CD4-positive, alpha-beta memory T cell (primary cell): ENCODE measurements at regions not wholly inside any gene's neighbourhood (a gene's known extent, or its start where the extent isn't known, plus 50 kb on each side); places are given as distances from the start of the nearest gene placed in this dataset.

Source experiments
- CTCF ChIA-PET: fragments of 350-600 bp; sonication (Branson Sonifier 250); formaldehyde crosslinking; loops from one replicate; lab custom pipeline; 2021; ENCODE audit warnings: inconsistent platforms; ENCODE audit not compliant: partially characterized antibody; lab: Charles Lee
- POLR2A ChIA-PET: fragments of 350-600 bp; sonication (Branson Sonifier 250); formaldehyde crosslinking; loops from one replicate; lab custom pipeline; 2021; ENCODE audit not compliant: partially characterized antibody; lab: Charles Lee
- DNase-seq, 5 donors: peaks; one replicate each; pipeline versions ENCODE4 v3.0.0 to v3.0.0-alpha.2; 2020 to 2022; ENCODE audit warnings: mixed read lengths in 1 of 5
- H3K27ac ChIP-seq: one replicate; pipeline ENCODE4 v1.7.0; 2013; ENCODE audit warnings: low read depth, low read length
- H3K27me3 ChIP-seq: 2 replicates; pipeline ENCODE4 v1.7.0; 2013; ENCODE audit warnings: mild to moderate bottlenecking, low read length, moderate library complexity; ENCODE audit not compliant: insufficient read depth
- H3K36me3 ChIP-seq: 2 replicates; pipeline ENCODE4 v1.7.0; 2013; ENCODE audit warnings: mild to moderate bottlenecking, low read length, moderate library complexity; ENCODE audit not compliant: insufficient read depth
- H3K4me1 ChIP-seq: 2 replicates; pipeline ENCODE4 v1.7.0; 2013; ENCODE audit warnings: mild to moderate bottlenecking, low read length, moderate library complexity; ENCODE audit not compliant: insufficient read depth
- H3K4me3 ChIP-seq, 2 donors: one replicate each; pipeline ENCODE4 v1.7.0; 2013; ENCODE audit warnings: low read length in 2 of 2, mild to moderate bottlenecking in 1 of 2
- H3K9me3 ChIP-seq, 2 donors: one replicate each; pipeline ENCODE4 v1.7.0; 2013; ENCODE audit warnings: low read length in 2 of 2, control low read depth in 1 of 2; ENCODE audit not compliant: control insufficient read depth in 1 of 2
- H3K27ac Mint-ChIP-seq, 7 donors: one replicate each; pipeline ENCODE4 v1.8.0; 2020 to 2021; ENCODE audit warnings: mixed read lengths in 7 of 7, mild to moderate bottlenecking in 6 of 7, inconsistent platforms in 3 of 7, moderate library complexity in 3 of 7
- H3K27me3 Mint-ChIP-seq, 2 donors: one replicate each; pipeline ENCODE4 v1.8.0; 2020 to 2021; ENCODE audit warnings: mixed read lengths in 2 of 2
- H3K36me3 Mint-ChIP-seq, 2 donors: one replicate each; pipeline ENCODE4 v1.8.0; 2020 to 2021; ENCODE audit warnings: mixed read lengths in 2 of 2, inconsistent platforms in 1 of 2, mild to moderate bottlenecking in 1 of 2
- H3K4me1 Mint-ChIP-seq, 4 donors: one replicate each; pipeline ENCODE4 v1.8.0; 2020 to 2021; ENCODE audit warnings: mixed read lengths in 4 of 4, mild to moderate bottlenecking in 1 of 4
- H3K4me3 Mint-ChIP-seq, 8 donors: one replicate each; pipeline ENCODE4 v1.8.0; 2020 to 2021; ENCODE audit warnings: mixed read lengths in 8 of 8, mild to moderate bottlenecking in 7 of 8, moderate library complexity in 6 of 8, inconsistent platforms in 3 of 8
- H3K9me3 Mint-ChIP-seq, 8 donors: one replicate each; pipeline ENCODE4 v1.8.0; 2020 to 2021; ENCODE audit warnings: mixed read lengths in 8 of 8, mild to moderate bottlenecking in 5 of 8, inconsistent platforms in 3 of 8, moderate library complexity in 1 of 8
- intact Hi-C: fragments of 100-400 bp; cut with micrococcal nuclease; formaldehyde crosslinking; loops from one replicate; pipeline ENCODE4 v1.15.1; 2023

GRCh38 chr14:97024300-97024699 is 227.1 kb downstream of the VRK1 start:
- no peak overlapping the region for H3K27ac ChIP-seq
- Mint-ChIP-seq H3K4me1 (peaks cover 7 to 12% (median 11%) of the 10 kb centered on the region in 4 donors), H3K27ac (no peak overlapping the region), H3K36me3 (no peaks in the 10 kb centered on the region), H3K27me3 (peaks cover 6 to 13% of the 10 kb centered on the region in 2 donors), H3K9me3 (no peaks in the 10 kb centered on the region), H3K4me3 (no peak overlapping the region)
- DNase-seq, result no peak
- H3K4me3 ChIP-seq, result no peak overlapping the region
- CTCF ChIA-PET, result no interaction called here
- H3K27me3 ChIP-seq, result no peaks in the 10 kb centered on the region
- POLR2A ChIA-PET, result no interaction called here
- intact Hi-C loops, result no loop called here
- H3K36me3 ChIP-seq, result no peaks in the 10 kb centered on the region
- peaks cover 12% of the 10 kb centered on the region for H3K4me1 ChIP-seq
- H3K9me3 ChIP-seq, result no peaks in the 10 kb centered on the region

GRCh38 chr14:97025722-97026121 is 228.5 kb downstream of the VRK1 start:
- no peaks in the 10 kb centered on the region for H3K9me3 ChIP-seq

GRCh38 chr14:97027256-97027999 is 230.2 kb downstream of the VRK1 start:
- no peaks in the 10 kb centered on the region for H3K4me1 ChIP-seq
- peaks cover 3 to 4% (median 4%) of the 10 kb centered on the region in 4 donors for H3K4me1 Mint-ChIP-seq
- peaks cover 0 to 11% (median 4%) of the 10 kb centered on the region in 8 donors for H3K9me3 Mint-ChIP-seq
- H3K27ac ChIP-seq, result no peak overlapping the region
- no peak overlapping the region for H3K4me3 Mint-ChIP-seq
- H3K4me3 ChIP-seq, result no peak overlapping the region
- ChIA-PET POLR2A (no interaction called here), CTCF (interaction anchor here (1.4 kb wide), 1 partner anchor 28 kb away, joined by 3 read pairs; no protein-coding TSS in a partner anchor)
- peaks cover 7% of the 10 kb centered on the region for H3K27me3 ChIP-seq
- H3K9me3 ChIP-seq, result no peaks in the 10 kb centered on the region
- H3K36me3 Mint-ChIP-seq, result peaks cover 0 to 4% of the 10 kb centered on the region in 2 donors
- H3K36me3 ChIP-seq, result no peaks in the 10 kb centered on the region
- no peak overlapping the region for H3K27ac Mint-ChIP-seq
- peaks cover 16 to 30% of the 10 kb centered on the region in 2 donors for H3K27me3 Mint-ChIP-seq
- DNase-seq, result no peak
- intact Hi-C loops, result no loop called here

More at GRCh38 chr14:97025722-97026121, 228.5 kb downstream of the VRK1 start:
- Mint-ChIP-seq H3K9me3 (no peaks in the 10 kb centered on the region), H3K36me3 (no peaks in the 10 kb centered on the region), H3K27ac (no peak overlapping the region), H3K4me1 (peaks cover 5 to 11% (median 8%) of the 10 kb centered on the region in 4 donors), H3K4me3 (no peak overlapping the region), H3K27me3 (peaks cover 6 to 16% of the 10 kb centered on the region in 2 donors)
- peaks cover 9% of the 10 kb centered on the region for H3K4me1 ChIP-seq
- no peak overlapping the region for H3K27ac ChIP-seq
- intact Hi-C loops, result no loop called here
- ChIA-PET CTCF (no interaction called here), POLR2A (no interaction called here)
- H3K4me3 ChIP-seq, result no peak overlapping the region
- H3K27me3 ChIP-seq, result peaks cover under 1% of the 10 kb centered on the region
- no peak for DNase-seq
- no peaks in the 10 kb centered on the region for H3K36me3 ChIP-seq

- Mint-ChIP-seq H3K4me3 (no peak overlapping the region), H3K27ac (no peak overlapping the region), H3K4me1 (peaks cover 3 to 9% (median 6%) of the 10 kb centered on the region in 4 donors), H3K36me3 (peaks cover 0 to 4% of the 10 kb centered on the region in 2 donors), H3K27me3 (peaks cover 22 to 31% of the 10 kb centered on the region in 2 donors), H3K9me3 (peaks cover 0 to 13% (median 4%) of the 10 kb centered on the region in 8 donors)
- CTCF ChIA-PET, result interaction anchor here (1.4 kb wide), 1 partner anchor 28 kb away, joined by 3 read pairs; no protein-coding TSS in a partner anchor
- Histone ChIP-seq H3K27ac (no peak overlapping the region), H3K27me3 (peaks cover 13% of the 10 kb centered on the region), H3K9me3 (no peaks in the 10 kb centered on the region), H3K4me1 (no peaks in the 10 kb centered on the region), H3K4me3 (no peak overlapping the region), H3K36me3 (no peaks in the 10 kb centered on the region)
- POLR2A ChIA-PET, result no interaction called here
- intact Hi-C loops, result no loop called here
- no peak for DNase-seq
These were observed 231.2 kb downstream of the VRK1 start for GRCh38 chr14:97028382-97028781.

GRCh38 chr14:97029800-97030199 is 232.6 kb downstream of the VRK1 start:
- ChIA-PET POLR2A (no interaction called here), CTCF (no interaction called here)
- Histone ChIP-seq H3K4me1 (no peaks in the 10 kb centered on the region), H3K27ac (no peak overlapping the region), H3K4me3 (no peak overlapping the region), H3K36me3 (no peaks in the 10 kb centered on the region), H3K27me3 (peaks cover 13% of the 10 kb centered on the region), H3K9me3 (no peaks in the 10 kb centered on the region)
- intact Hi-C loops, result no loop called here
- DNase-seq, result no peak
- H3K27ac Mint-ChIP-seq, result no peak overlapping the region
- peaks cover 0 to 4% of the 10 kb centered on the region in 2 donors for H3K36me3 Mint-ChIP-seq
- H3K4me3 Mint-ChIP-seq, result no peak overlapping the region
- peaks cover 3 to 11% (median 7%) of the 10 kb centered on the region in 4 donors for H3K4me1 Mint-ChIP-seq
- peaks cover 0 to 13% (median 4%) of the 10 kb centered on the region in 8 donors for H3K9me3 Mint-ChIP-seq
- H3K27me3 Mint-ChIP-seq, result peaks cover 22 to 33% of the 10 kb centered on the region in 2 donors

- Mint-ChIP-seq H3K9me3 (peaks cover 0 to 14% (median 4%) of the 10 kb centered on the region in 8 donors), H3K4me3 (peak overlapping the region in 3 of 8 donors; percentile 17 to 31 (median 17))
These were observed 234.3 kb downstream of the VRK1 start for GRCh38 chr14:97031530-97031929.

GRCh38 chr14:97033556-97034081 is 236.4 kb downstream of the VRK1 start:
- ChIA-PET CTCF (no interaction called here), POLR2A (no interaction called here)
- Histone ChIP-seq H3K4me1 (no peaks in the 10 kb centered on the region), H3K9me3 (no peaks in the 10 kb centered on the region), H3K27me3 (peaks cover 13% of the 10 kb centered on the region), H3K27ac (no peak overlapping the region), H3K4me3 (no peak overlapping the region), H3K36me3 (no peaks in the 10 kb centered on the region)
- H3K27me3 Mint-ChIP-seq, result peaks cover 18 to 37% of the 10 kb centered on the region in 2 donors
- peak overlapping the region in 7 of 8 donors; percentile 7 to 70 (median 61) for H3K4me3 Mint-ChIP-seq
- H3K36me3 Mint-ChIP-seq, result peaks cover 0 to 4% of the 10 kb centered on the region in 2 donors
- intact Hi-C loops, result no loop called here
- H3K27ac Mint-ChIP-seq, result no peak overlapping the region
- H3K9me3 Mint-ChIP-seq, result peaks cover 0 to 15% (median 4%) of the 10 kb centered on the region in 8 donors
- peaks cover 3 to 11% (median 7%) of the 10 kb centered on the region in 4 donors for H3K4me1 Mint-ChIP-seq
- no peak for DNase-seq

More at GRCh38 chr14:97031530-97031929, 234.3 kb downstream of the VRK1 start:
- Histone ChIP-seq H3K36me3 (no peaks in the 10 kb centered on the region), H3K4me1 (no peaks in the 10 kb centered on the region), H3K27ac (no peak overlapping the region), H3K4me3 (no peak overlapping the region), H3K27me3 (peaks cover 13% of the 10 kb centered on the region), H3K9me3 (no peaks in the 10 kb centered on the region)
- H3K27me3 Mint-ChIP-seq, result peaks cover 24 to 33% of the 10 kb centered on the region in 2 donors
- ChIA-PET CTCF (no interaction called here), POLR2A (no interaction called here)
- intact Hi-C loops, result no loop called here
- no peak for DNase-seq
- H3K4me1 Mint-ChIP-seq, result peaks cover 3 to 11% (median 8%) of the 10 kb centered on the region in 4 donors
- peaks cover 0 to 4% of the 10 kb centered on the region in 2 donors for H3K36me3 Mint-ChIP-seq
- H3K27ac Mint-ChIP-seq, result no peak overlapping the region
